GM12891 (cell line): ENCODE measurements at regions not wholly inside any gene's neighbourhood (a gene's known extent, or its start where the extent isn't known, plus 50 kb on each side); places are given as distances from the start of the nearest gene placed in this dataset.

Experiments
- DNase-seq: peaks from one replicate; pipeline ENCODE4 v3.0.0; 2011; ENCODE audit warnings: low spot score; ENCODE audit not compliant: insufficient read length
- FAIRE-seq: peaks from 2 replicates; lab custom pipeline; 2011; peaks lifted over from hg19 to GRCh38; lab: Jason Lieb, UNC
- PAX5 ChIP-seq: IDR thresholded peaks from 2 replicates; pipeline ENCODE4 v1.6.1; 2011; ENCODE audit warnings: low read length, moderate library complexity, mild to moderate bottlenecking; ENCODE audit not compliant: insufficient read depth, severe bottlenecking
- POLR2A ChIP-seq: IDR thresholded peaks from 2 replicates; pipeline ENCODE4 v1.6.1; 2011; ENCODE audit warnings: low read depth, low read length, control low read depth
- POLR2AphosphoS5 ChIP-seq: IDR thresholded peaks from 2 replicates; pipeline ENCODE4 v1.6.1; 2011; ENCODE audit warnings: low read depth, low read length, control low read depth
- POU2F2 ChIP-seq: IDR thresholded peaks from 2 replicates; pipeline ENCODE4 v1.6.1; 2011; ENCODE audit warnings: low read depth, mild to moderate bottlenecking, control low read depth, low read length, moderate library complexity
- SPI1 ChIP-seq: IDR thresholded peaks from 2 replicates; pipeline ENCODE4 v1.6.1; 2011; ENCODE audit warnings: low read depth, low read length, control low read depth
- TAF1 ChIP-seq: IDR thresholded peaks from 2 replicates; pipeline ENCODE4 v1.6.1; 2011; ENCODE audit warnings: low read depth, low read length, control low read depth

DNA sequence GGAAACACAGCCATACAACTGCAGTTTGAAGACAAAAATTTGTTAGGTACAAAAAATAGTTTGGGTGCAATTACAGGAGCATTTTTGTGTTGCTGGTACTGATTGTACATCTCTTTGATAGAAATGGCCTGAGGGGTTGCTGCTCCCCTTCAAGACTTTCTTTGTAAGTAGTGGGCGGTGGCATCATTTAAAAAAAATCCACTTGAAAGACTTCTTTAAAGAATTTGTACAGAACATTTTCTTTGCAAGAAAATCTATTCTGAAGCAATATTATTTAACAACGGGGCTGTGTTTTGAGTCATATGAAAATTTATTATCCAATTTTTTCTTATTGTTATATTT is 144.1 kb upstream of the CAV2 start:
- no peak for FAIRE-seq
- no peak for DNase-seq
- no peak for TF ChIP-seq SPI1
- no peak for TF ChIP-seq PAX5
- TF ChIP-seq POU2F2, result no peak
- TF ChIP-seq POLR2AphosphoS5, result no peak
- no peak for TF ChIP-seq TAF1
- no peak for TF ChIP-seq POLR2A

DNA sequence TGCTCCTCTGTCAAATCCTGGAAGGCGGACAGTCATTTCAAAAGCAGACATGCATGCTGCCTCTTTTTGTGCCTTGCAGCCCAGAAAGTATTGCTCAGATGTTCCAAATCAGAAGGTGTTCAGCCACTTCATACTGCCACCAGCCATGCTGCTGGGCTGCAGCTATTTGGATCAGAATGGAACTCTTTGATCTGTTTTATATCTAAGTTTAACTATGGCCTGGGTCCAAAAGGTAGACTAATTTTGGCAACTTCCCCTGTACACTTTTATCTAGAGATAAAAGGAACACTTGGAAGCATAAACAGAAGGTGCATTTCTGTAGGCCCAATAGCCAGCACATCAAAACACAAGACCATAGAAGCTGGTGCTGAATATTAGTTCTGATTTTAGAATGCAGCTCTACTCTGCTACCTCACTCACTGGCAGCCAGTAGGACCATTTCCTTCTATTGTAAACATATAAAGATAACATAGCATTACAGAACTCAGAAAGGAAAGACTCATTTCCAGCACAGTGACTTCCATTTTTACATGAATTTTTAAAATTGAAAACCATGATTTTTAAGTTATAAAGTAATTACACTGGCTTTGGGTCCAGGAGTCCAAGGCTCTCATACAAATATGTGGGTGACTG is 143.1 kb upstream of the CAV2 start:
- no peak for DNase-seq
- no peak for FAIRE-seq
- TF ChIP-seq POLR2AphosphoS5, result no peak
- no peak for TF ChIP-seq PAX5
- TF ChIP-seq SPI1, result no peak
- no peak for TF ChIP-seq TAF1
- TF ChIP-seq POLR2A, result no peak
- no peak for TF ChIP-seq POU2F2

DNA sequence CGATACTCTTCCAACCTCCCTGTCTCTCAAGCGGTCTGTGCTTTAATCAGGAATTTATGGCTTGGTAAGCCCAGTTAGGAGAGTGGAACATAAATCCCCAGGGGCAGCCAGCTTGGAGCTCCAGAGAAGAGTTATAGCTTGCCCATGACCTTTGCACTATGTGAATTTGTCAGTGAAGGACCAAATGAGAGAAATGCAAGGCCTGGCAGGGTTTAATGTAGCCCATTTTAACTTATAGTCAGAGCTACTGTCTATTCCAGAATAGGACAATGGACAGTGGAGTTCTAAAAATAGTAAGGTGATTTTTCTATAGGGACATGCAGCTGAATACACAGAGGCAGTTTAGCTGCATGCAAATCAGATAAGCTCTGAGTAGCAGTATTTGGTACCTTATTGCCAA is 142.6 kb upstream of the CAV2 start:
- no peak for DNase-seq
- TF ChIP-seq TAF1, result no peak
- no peak for TF ChIP-seq POU2F2
- TF ChIP-seq PAX5, result no peak

DNA sequence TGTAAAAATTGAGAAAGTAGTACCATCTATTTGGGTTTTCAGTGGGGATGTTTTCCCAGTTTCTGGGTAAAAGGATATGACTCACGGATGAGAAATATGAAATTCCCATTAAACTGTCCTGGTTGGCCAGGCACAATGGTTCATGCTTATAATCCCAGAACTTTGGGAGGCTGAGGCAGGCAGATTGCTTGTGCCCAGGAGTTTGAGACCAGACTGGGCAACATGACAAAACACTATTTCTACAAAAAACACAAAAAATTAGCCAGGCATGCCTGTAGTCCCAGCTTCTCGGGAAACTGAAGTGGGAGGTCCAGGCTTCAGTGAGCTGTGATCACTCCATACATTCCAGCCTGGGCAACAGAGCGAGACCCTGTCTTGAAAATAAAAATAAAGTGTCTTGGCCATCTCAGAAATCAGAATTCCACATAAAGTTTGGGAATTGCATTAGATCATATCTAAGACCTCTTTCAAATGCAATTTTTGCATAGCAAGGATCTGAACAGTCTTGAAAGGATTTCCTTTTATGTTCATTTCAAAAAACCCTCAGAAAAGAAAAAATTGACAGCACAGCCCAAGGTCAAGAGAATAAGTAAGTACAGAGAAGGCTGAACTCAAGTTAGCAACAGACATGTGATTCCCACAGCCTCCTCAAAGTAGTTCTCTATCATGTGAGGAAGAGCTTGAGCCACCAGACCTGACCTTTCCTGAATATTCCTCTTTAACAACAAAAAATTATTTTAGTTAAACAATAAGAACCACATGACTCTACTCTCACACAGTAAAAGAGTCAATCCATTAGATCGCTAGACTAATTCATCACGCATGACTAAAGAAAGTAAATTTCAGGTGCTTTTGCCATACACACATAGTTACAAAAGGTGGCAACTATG is 141.5 kb upstream of the CAV2 start:
- TF ChIP-seq SPI1 (no peak), TAF1 (no peak), POLR2A (no peak), POU2F2 (no peak), PAX5 (no peak), POLR2AphosphoS5 (no peak)
- no peak for FAIRE-seq
- DNase-seq, result no peak

More for the DNA sequence above, 142.6 kb upstream of the CAV2 start:
- no peak for FAIRE-seq

DNA sequence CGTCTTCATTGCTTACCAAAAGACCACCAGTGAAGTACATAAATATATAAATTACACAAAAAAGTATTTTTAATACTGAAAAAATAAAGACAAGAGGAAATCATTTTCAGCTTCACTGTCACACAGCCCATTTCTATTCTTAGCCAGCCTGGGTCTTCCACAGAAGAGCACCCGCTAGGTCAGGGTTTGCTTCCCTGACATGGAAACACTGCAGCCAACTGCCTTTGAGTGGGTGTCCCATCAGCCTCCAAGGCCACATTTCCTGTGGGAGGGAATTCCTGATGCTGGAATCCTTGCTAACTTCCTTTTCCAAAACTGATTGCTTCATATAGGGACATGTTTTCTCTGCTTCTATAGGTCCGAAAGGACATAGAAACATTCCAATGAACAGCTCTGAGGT is 137.8 kb upstream of the CAV2 start:
- FAIRE-seq (no peak), DNase-seq (no peak)
- TF ChIP-seq POLR2A (no peak), TAF1 (no peak), POU2F2 (no peak)

DNA sequence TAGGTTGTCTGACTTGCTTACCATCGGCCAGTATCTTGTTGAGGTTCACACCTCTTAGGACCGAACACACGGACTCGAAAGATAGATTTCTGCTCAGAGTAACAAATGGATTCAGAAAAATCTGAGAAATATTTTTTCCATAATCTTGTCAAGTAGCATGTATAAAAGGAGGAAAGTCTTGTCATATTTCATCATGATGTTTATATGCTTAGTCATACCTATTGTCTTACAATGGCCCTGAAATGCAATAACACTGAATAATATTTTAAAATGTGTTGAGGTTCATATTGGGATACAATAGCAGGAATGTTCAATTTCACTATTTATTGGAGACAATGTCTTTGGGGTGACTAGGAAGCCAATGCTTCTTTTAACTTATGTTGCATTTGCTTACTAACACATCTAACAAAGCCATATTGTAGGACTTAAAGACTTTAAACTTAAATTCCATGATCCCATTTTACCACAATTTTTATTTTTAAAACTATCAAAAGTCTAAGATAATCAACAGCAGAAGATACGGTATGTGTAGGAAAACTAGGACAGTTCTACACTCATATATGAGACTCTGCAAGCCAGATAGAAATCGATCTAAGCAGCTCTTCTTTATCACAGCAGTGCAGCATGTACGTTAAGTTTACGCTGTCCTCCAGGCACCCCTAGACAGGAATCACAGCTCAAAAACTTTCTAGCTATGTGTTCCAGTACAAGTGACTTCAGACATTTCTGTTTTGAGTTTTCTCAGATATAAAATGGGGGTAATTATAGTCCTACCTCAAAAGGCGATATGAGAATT is 135.7 kb upstream of the CAV2 start:
- TF ChIP-seq SPI1, result no peak
- TF ChIP-seq POLR2AphosphoS5, result no peak
- no peak for TF ChIP-seq POU2F2
- TF ChIP-seq TAF1, result no peak
- no peak for TF ChIP-seq PAX5
- no peak for FAIRE-seq
- no peak for DNase-seq

DNA sequence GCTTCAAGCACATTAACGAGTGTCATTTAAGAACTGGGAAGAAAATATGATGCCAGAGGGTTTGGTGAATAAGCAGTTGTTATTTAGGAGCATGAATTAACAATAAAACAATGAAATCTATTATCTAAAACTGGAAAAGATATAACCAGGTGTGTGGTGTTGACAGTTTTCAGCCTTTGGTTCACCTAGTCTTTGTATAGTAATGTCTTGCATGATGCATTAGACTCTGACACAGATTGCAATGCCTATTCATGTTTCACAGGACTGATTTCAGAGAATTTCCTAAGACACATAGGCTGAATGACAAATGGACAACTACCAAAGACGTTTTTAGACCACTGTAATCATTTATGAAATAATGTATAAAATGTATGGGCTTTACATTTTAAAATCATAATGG is 135.1 kb upstream of the CAV2 start:
- DNase-seq, result no peak
- no peak for FAIRE-seq
- TF ChIP-seq TAF1 (no peak), PAX5 (no peak), SPI1 (no peak), POLR2A (no peak), POU2F2 (no peak), POLR2AphosphoS5 (no peak)

DNA sequence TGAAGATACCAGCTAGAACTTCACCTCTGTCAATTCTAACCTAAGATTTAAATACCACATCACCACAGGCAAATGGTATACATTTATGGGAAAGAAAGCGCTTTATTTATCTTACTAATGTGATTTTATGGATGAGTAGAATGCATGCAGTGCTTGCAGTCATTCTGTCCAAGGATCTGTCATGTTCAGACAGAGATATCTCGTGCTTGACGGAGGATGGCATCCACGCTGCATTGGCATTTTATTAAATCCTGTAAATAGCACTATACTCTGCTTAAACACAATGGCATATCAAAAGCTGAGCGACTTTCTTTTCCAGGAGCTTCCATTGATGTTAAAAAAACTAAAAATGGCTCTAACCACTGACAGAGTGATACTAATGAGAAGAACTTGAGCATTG is 133.7 kb upstream of the CAV2 start:
- FAIRE-seq (no peak), DNase-seq (no peak)
- TF ChIP-seq PAX5 (no peak), POLR2A (no peak), POLR2AphosphoS5 (no peak), POU2F2 (no peak), SPI1 (no peak), TAF1 (no peak)

DNA sequence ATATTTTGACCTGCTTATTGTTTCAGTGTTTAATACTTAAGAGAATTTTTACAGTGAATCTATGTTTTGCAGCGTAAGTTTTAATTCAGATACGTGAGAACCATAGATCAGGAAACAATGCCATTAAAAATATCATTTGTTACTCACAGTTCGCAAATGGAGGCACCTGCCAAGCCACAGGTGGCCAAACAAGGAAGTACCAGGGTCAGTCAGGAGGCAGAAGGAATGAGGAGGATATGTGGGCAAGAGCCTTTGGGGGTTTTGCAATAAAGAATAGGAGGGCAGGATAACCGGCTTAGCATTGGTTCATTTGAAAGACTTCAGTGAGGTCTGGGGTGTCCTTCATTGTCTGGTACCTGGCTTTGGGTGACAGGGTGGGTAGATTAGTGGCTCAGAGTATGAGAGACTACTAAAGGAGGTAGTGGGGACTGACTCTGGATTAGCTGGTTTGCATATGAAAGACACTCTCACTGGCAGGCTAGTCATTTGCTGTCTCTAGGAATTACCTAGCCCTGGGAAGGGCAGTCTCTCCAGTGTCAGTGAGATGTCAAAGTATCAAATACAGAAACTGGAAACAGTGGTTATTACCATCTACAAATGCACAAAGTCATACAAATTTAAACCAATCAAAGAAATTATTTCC is 132.2 kb upstream of the CAV2 start:
- FAIRE-seq (no peak), DNase-seq (no peak)
- no peak for TF ChIP-seq SPI1
